ENCODE measurements at regions not wholly inside any gene's neighbourhood (a gene's known extent, or its start where the extent isn't known, plus 50 kb on each side); places are given as distances from the start of the nearest gene placed in this dataset.

DNA sequence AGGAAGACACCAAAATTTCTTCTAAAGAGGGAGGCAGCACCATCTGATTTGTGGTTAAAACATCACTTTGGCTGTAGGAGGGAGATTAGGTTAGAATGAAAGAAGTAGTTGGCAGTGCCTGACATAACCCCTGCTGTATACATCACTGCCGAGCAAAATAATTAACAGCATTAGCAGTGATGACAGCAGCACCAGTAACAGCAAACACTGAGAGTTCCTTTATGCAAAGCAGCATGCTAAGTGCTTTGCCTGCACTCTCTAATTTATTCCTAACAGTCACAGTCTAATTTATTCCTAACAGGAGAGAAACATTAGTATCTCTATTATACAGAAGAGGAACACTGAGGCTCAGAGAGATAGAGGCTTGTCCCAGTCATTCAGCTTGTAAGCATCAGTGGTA lies 1469.7 kb downstream of the AACS start:
- no peaks in the 10 kb centered on the region for H4K20me1 ChIP-seq (ENCODE audit: control insufficient read depth, insufficient read depth, insufficient read length)
- H3K23me2 ChIP-seq (ENCODE audit: insufficient read length, low read depth, low read length, poor library complexity, severe bottlenecking) = no peaks in the 10 kb centered on the region
- no peak overlapping the region for H2BK15ac ChIP-seq (ENCODE audit: low read depth, low read length)
- no peak overlapping the region for H2AK5ac ChIP-seq (ENCODE audit: insufficient read length, low read length)
- H3K18ac ChIP-seq (ENCODE audit: insufficient read length, low read depth, low read length) = no peak overlapping the region
- H2BK20ac ChIP-seq (ENCODE audit: low read depth, low read length, poor library complexity, severe bottlenecking) = no peak overlapping the region
- H2BK5ac ChIP-seq (ENCODE audit: insufficient read length, low read length) = no peak overlapping the region
- Mint-ChIP-seq H3K36me3 (ENCODE audit: insufficient read depth in 1 of 3, low read depth in 3 of 3) (no peaks in the 10 kb centered on the region), H3K4me3 (no peak overlapping the region), H3K27me3 (ENCODE audit: low read depth) (no peaks in the 10 kb centered on the region; the same call in 1 of the 2 replicates), H3K4me1 (peaks cover 7 to 10% of the 10 kb centered on the region in 2 experiments), H3K27ac (no peak overlapping the region), H3K9me3 (no peaks in the 10 kb centered on the region; a peak in 1 of 5 replicates)
- no peaks in the 10 kb centered on the region for H3K4me1 ChIP-seq (ENCODE audit: insufficient read depth, low read length)
- no peak overlapping the region for H2AFZ ChIP-seq (ENCODE audit: low read length)
- TF ChIP-seq, protein P1, sequence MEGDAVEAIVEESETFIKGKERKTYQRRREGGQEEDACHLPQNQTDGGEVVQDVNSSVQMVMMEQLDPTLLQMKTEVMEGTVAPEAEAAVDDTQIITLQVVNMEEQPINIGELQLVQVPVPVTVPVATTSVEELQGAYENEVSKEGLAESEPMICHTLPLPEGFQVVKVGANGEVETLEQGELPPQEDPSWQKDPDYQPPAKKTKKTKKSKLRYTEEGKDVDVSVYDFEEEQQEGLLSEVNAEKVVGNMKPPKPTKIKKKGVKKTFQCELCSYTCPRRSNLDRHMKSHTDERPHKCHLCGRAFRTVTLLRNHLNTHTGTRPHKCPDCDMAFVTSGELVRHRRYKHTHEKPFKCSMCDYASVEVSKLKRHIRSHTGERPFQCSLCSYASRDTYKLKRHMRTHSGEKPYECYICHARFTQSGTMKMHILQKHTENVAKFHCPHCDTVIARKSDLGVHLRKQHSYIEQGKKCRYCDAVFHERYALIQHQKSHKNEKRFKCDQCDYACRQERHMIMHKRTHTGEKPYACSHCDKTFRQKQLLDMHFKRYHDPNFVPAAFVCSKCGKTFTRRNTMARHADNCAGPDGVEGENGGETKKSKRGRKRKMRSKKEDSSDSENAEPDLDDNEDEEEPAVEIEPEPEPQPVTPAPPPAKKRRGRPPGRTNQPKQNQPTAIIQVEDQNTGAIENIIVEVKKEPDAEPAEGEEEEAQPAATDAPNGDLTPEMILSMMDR (conservative IDR thresholded peaks at IDR 0.05) = no peak
- H3K79me2 ChIP-seq (ENCODE audit: insufficient read depth, low read length) = no peaks in the 10 kb centered on the region
- H3K9ac ChIP-seq (ENCODE audit: extremely low read depth, insufficient read length, low read length) = no peak overlapping the region
- no CpG with 5 or more reads among the region's 1 CpG for WGBS (ENCODE audit: extremely low coverage, insufficient read length, low lambda C conversion rate)
- H3K23ac ChIP-seq (ENCODE audit: insufficient read length, low read depth, low read length) = no peak overlapping the region
- no peak overlapping the region for H4K5ac ChIP-seq (ENCODE audit: insufficient read length, low read depth, low read length)
- no peaks in the 10 kb centered on the region for H3K79me1 ChIP-seq (ENCODE audit: insufficient read depth, low read depth, low read length, poor library complexity, severe bottlenecking)
- H3K27me3 ChIP-seq (ENCODE audit: insufficient read depth, low read length) = no peaks in the 10 kb centered on the region
- no peak overlapping the region for H3K27ac ChIP-seq (ENCODE audit: insufficient read length, low read depth, low read length)
- H4K8ac ChIP-seq (replicated peaks; ENCODE audit: insufficient read length, low read depth, low read length) = no peak overlapping the region
- H2BK120ac ChIP-seq (ENCODE audit: low read depth, low read length, poor library complexity, severe bottlenecking) = no peak overlapping the region
- H3K9me3 ChIP-seq (ENCODE audit: control insufficient read depth, low read depth, low read length) = no peaks in the 10 kb centered on the region
- no peak overlapping the region for H3K56ac ChIP-seq (ENCODE audit: insufficient read length, low read depth, low read length)
- H3K4me2 ChIP-seq (ENCODE audit: insufficient read depth, insufficient read length, low read length) = no peak overlapping the region
- no peak overlapping the region for H4K91ac ChIP-seq (ENCODE audit: insufficient read length, low read depth, low read length)
- H3T11ph ChIP-seq (ENCODE audit: low read length) = no peak overlapping the region
- no peak for DNase-seq
- H2BK12ac ChIP-seq (ENCODE audit: insufficient read length, low read depth, low read length) = no peak overlapping the region
- H3K4ac ChIP-seq (ENCODE audit: low read depth, low read length) = no peak overlapping the region
- no peak overlapping the region for H3K14ac ChIP-seq (ENCODE audit: insufficient read depth, low read length)

Data from H9 (cell line).